Glutamatergic neuron (in vitro differentiated cells): ENCODE measurements at regions not wholly inside any gene's neighbourhood (a gene's known extent, or its start where the extent isn't known, plus 50 kb on each side); places are given as distances from the start of the nearest gene placed in this dataset.
"Not testable (repeated sequence)": the region's sequence is repeated elsewhere in the genome, so short reads cannot be mapped to it uniquely, and the experiment has no call there.

Experiments used
- DNase-seq: peaks from one replicate; pipeline ENCODE4 v3.0.0; 2022
- H3K27ac Mint-ChIP-seq: one replicate; pipeline ENCODE4 v1.8.0; 2020; ENCODE audit warnings: mild to moderate bottlenecking, mixed read lengths, inconsistent platforms; ENCODE audit not compliant: unreplicated experiment
- H3K27me3 Mint-ChIP-seq: one replicate; pipeline ENCODE4 v1.8.0; 2020; ENCODE audit warnings: mild to moderate bottlenecking, moderate library complexity, mixed read lengths, inconsistent platforms; ENCODE audit not compliant: unreplicated experiment
- H3K36me3 Mint-ChIP-seq: one replicate; pipeline ENCODE4 v1.8.0; 2020; ENCODE audit warnings: mild to moderate bottlenecking, mixed read lengths, inconsistent platforms; ENCODE audit not compliant: unreplicated experiment
- H3K4me1 Mint-ChIP-seq: one replicate; pipeline ENCODE4 v1.8.0; 2020; ENCODE audit warnings: mild to moderate bottlenecking, low read depth, mixed read lengths, inconsistent platforms; ENCODE audit not compliant: unreplicated experiment
- H3K4me3 Mint-ChIP-seq: one replicate; pipeline ENCODE4 v1.8.0; 2020; ENCODE audit warnings: mild to moderate bottlenecking, mixed read lengths, inconsistent platforms; ENCODE audit not compliant: unreplicated experiment
- H3K9me3 Mint-ChIP-seq: one replicate; pipeline ENCODE4 v1.8.0; 2020; ENCODE audit warnings: mild to moderate bottlenecking, moderate library complexity, mixed read lengths, inconsistent platforms; ENCODE audit not compliant: unreplicated experiment
- TF ChIP-seq, protein P1 (sequence below): fragments of 200-600 bp; sonication (generic); IDR thresholded peaks from one replicate; pipeline ENCODE4 v1.5.0; 2021; ENCODE audit not compliant: partially characterized antibody, unreplicated experiment

DNA sequence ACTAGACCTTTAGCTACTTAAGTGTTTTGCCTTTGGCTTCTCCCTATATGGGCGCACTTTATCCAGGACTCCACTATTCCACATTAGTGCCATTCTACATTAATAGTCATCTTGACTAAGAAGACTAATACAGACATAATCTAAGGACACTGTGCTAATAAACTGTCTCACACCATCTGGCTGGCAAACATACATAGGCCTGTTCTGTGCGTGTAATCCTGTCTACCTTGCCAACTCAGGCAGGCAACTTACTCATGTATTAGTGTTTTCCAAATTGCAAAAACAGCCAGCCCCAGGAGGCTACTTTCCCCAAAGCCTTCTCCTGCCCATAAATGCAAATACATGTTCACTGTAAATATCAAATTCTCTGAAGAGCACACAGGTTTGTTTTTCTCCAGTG is 587.3 kb downstream of the TMA16 start:
- Mint-ChIP-seq H3K4me1 (no peaks in the 10 kb centered on the region), H3K27ac (no peak overlapping the region), H3K9me3 (peaks cover 2% of the 10 kb centered on the region), H3K36me3 (no peaks in the 10 kb centered on the region), H3K4me3 (no peak overlapping the region), H3K27me3 (no peaks in the 10 kb centered on the region)
- DNase-seq = no peak
- TF ChIP-seq, protein P1, sequence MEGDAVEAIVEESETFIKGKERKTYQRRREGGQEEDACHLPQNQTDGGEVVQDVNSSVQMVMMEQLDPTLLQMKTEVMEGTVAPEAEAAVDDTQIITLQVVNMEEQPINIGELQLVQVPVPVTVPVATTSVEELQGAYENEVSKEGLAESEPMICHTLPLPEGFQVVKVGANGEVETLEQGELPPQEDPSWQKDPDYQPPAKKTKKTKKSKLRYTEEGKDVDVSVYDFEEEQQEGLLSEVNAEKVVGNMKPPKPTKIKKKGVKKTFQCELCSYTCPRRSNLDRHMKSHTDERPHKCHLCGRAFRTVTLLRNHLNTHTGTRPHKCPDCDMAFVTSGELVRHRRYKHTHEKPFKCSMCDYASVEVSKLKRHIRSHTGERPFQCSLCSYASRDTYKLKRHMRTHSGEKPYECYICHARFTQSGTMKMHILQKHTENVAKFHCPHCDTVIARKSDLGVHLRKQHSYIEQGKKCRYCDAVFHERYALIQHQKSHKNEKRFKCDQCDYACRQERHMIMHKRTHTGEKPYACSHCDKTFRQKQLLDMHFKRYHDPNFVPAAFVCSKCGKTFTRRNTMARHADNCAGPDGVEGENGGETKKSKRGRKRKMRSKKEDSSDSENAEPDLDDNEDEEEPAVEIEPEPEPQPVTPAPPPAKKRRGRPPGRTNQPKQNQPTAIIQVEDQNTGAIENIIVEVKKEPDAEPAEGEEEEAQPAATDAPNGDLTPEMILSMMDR = no peak

DNA sequence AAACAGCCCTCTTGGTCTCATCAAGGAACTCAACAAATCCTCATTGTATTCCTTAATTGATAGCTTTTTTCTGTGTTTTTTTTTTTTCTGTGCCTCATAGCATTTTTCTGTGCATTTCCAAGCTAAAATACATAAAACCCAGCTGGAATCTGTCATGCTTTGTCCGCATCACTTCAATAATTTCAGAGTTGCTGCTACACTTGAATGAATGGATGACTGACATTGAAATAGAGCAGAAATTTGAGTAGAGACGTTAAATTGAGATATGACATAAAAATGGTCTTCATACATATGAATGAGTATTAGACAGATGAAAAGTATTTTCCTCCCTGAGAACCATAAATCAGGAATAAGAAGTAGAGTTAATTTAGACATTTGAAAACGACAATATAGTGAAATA is 593.2 kb downstream of the TMA16 start:
- H3K36me3 Mint-ChIP-seq = no peaks in the 10 kb centered on the region
- no peaks in the 10 kb centered on the region for H3K27me3 Mint-ChIP-seq
- H3K9me3 Mint-ChIP-seq = no peaks in the 10 kb centered on the region
- no peak for DNase-seq
- no peak overlapping the region for H3K27ac Mint-ChIP-seq
- no peaks in the 10 kb centered on the region for H3K4me1 Mint-ChIP-seq
- H3K4me3 Mint-ChIP-seq = no peak overlapping the region
- TF ChIP-seq, protein P1 = no peak

DNA sequence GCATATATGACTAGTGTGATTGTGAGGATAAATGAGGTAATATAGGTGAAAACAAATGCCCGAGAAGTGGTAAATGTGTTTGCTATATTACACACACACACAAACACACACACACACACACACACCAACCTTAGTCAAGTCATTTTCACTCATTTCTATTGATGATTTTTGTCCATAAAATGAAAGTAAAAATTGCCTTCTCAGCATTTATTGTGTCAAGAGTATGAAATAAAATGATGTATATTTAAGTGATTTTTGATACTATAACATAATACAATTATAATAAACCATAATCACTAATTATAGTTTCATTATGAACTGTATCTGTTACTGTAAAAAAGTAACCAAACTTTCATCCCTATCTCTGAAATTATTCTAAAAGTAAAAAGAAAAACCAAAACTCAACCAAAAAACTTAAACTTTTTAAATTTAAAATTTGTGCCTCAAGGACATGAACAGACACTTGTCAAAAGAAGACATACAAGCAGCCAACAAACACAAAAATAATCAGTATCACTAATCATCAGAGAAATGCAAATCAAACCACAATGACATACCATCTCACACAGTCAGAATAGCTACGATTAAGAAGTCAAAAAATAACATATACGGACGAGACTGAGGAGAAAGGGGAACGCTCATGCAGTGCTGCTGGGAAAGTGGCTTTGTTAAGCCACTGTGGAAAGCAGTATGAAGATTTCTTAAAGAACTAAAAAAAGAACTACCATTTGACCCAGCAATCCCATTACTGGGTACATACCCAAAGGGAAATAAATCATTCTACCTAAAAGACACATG is 601.0 kb downstream of the TMA16 start:
- no peaks in the 10 kb centered on the region for H3K9me3 Mint-ChIP-seq
- no peak for DNase-seq
- H3K36me3 Mint-ChIP-seq = no peaks in the 10 kb centered on the region
- TF ChIP-seq, protein P1 = no peak
- no peak overlapping the region for H3K27ac Mint-ChIP-seq
- H3K27me3 Mint-ChIP-seq = no peaks in the 10 kb centered on the region
- no peaks in the 10 kb centered on the region for H3K4me1 Mint-ChIP-seq
- no peak overlapping the region for H3K4me3 Mint-ChIP-seq

DNA sequence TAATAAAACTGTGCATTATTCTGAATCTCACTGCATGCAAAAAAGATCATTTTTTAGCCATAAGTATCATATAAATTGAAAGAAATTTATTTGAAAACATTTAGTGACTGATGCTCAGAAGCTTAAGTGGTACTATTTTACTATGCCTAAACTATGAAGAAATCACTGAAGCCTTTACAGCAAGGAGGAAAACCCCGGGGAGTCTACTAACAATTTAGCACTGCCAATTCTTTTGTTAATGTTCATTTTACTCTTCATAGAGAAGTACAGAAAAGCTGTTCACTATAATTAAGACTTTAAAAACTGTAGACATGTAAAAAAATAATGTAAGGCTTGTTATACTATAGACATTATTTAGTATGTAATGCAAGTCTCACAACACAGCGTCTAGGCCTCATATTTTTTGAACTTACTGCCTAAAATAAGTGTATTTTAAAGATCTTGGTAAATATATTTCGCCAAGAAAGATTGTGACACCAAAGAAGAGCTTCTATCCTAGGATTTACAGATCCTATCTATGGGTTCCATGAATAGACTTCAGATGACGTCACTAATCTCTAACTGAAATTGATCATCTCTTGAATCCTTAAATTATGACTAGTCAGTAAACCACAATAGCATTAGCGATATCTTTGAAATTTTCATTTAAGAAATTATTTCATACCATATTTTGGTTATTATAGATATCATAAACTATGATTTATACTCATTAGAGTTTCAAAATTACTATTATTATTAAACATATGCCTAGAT is 602.5 kb downstream of the TMA16 start:
- Mint-ChIP-seq H3K27me3 (no peaks in the 10 kb centered on the region), H3K27ac (no peak overlapping the region)

DNA sequence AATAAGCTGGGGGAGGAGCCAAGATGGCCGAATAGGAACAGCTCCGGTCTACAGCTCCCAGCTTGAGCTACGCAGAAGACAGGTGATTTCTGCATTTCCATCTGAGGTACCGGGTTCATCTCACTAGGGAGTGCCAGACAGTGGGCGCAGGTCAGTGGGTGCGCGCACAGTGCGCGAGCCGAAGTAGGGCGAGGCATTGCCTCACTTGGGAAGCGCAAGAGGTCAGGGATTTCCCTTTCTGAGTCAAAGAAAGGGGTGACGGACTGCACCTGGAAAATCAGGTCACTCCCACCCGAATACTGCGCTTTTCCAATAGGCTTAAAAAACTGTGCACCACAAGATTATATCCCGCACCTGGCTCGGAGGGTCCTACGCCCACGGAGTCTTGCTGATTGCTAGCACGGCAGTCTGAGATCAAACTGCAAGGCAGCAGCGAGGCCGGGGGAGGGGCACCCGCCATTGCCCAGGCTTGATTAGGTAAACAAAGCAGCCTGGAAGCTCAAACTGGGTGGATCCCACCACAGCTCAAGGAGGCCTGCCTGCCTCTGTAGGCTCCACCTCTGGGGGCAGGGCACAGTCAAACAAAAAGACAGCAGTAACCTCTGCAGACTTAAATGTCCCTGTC is 606.4 kb downstream of the TMA16 start:
- H3K36me3 Mint-ChIP-seq, H3K4me1 Mint-ChIP-seq, DNase-seq, H3K4me3 Mint-ChIP-seq, H3K9me3 Mint-ChIP-seq, H3K27ac Mint-ChIP-seq, H3K27me3 Mint-ChIP-seq: not testable (repeated sequence)

More for the DNA sequence above, 602.5 kb downstream of the TMA16 start:
- Mint-ChIP-seq H3K9me3 (no peaks in the 10 kb centered on the region), H3K4me3 (no peak overlapping the region), H3K36me3 (no peaks in the 10 kb centered on the region), H3K4me1 (no peaks in the 10 kb centered on the region)
- DNase-seq = no peak
- TF ChIP-seq, protein P1 = no peak
